ENCODE measurements at regions not wholly inside any gene's neighbourhood (a gene's known extent, or its start where the extent isn't known, plus 50 kb on each side); places are given as distances from the start of the nearest gene placed in this dataset.

DNA sequence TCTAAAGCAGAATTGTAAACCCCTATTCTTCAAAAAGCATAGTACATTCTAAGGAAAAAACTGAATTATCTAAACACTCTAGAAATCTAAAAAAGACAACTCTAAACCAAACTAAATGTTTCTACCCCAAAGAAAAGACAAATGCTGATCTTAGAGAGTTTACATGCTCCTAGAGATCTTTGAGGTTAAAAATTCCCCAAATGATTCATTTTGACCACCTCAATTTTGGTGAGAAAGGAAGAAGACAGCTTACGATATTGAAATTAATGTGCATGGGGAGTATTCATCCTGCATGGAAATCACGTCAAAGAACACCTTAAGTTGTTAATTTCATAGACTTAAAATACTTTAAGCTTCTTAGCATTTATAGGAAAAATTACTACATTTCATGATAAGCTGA, 377.8 kb upstream of the RUNX1 start:
- no peak for ATAC-seq
- TF ChIP-seq, protein P1, sequence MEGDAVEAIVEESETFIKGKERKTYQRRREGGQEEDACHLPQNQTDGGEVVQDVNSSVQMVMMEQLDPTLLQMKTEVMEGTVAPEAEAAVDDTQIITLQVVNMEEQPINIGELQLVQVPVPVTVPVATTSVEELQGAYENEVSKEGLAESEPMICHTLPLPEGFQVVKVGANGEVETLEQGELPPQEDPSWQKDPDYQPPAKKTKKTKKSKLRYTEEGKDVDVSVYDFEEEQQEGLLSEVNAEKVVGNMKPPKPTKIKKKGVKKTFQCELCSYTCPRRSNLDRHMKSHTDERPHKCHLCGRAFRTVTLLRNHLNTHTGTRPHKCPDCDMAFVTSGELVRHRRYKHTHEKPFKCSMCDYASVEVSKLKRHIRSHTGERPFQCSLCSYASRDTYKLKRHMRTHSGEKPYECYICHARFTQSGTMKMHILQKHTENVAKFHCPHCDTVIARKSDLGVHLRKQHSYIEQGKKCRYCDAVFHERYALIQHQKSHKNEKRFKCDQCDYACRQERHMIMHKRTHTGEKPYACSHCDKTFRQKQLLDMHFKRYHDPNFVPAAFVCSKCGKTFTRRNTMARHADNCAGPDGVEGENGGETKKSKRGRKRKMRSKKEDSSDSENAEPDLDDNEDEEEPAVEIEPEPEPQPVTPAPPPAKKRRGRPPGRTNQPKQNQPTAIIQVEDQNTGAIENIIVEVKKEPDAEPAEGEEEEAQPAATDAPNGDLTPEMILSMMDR (IDR thresholded peaks at IDR 0.05): no peak
- no peaks in the 10 kb centered on the region for H3K36me3 ChIP-seq
- DNase-seq: no peak
- H3K27me3 ChIP-seq: peaks cover 0 to 3% (median 0%) of the 10 kb centered on the region in 4 donors
- no peak overlapping the region for H3K4me3 ChIP-seq
- no peaks in the 10 kb centered on the region for H3K4me1 ChIP-seq
- FAIRE-seq: no peak
- H3K9me3 ChIP-seq: no peaks in the 10 kb centered on the region
- no peak overlapping the region for H3K27ac ChIP-seq
- intact Hi-C loops (cut with DNase I): no loop called here
- WGBS, 2 donors: 62 to 80% methylated on average over 2 of the region's 2 CpGs

DNA sequence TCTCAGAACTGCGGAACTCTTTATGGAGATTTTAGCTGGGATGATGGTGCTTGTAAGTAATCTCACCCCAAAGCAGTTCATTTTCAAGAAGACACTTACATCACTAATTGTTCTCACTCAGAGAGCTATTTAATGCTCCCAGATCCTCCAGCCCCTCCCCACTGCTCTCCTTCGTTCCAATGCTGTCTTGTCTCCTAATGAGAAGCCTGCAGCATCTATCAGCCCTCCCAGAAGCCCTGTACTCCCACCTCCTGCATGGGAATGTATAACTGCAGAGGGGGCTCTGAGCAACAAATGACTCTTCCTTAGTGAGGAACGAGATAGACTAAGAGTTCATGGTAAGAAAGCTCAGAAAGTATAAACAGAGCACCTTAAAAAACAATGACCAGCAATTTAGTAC, 377.4 kb upstream of the RUNX1 start:
- TF ChIP-seq, protein P1 (IDR thresholded peaks at IDR 0.05): no peak
- WGBS, 2 donors: 60 to 62% methylated on average over 3 of the region's 3 CpGs
- H3K27ac ChIP-seq: no peak overlapping the region
- no peaks in the 10 kb centered on the region for H3K36me3 ChIP-seq
- FAIRE-seq (no peak), ATAC-seq (no peak), DNase-seq (no peak)
- H3K9me3 ChIP-seq: no peaks in the 10 kb centered on the region
- peaks cover 0 to 3% (median 0%) of the 10 kb centered on the region in 4 donors for H3K27me3 ChIP-seq
- intact Hi-C loops (cut with DNase I): no loop called here
- H3K4me3 ChIP-seq: no peak overlapping the region
- no peaks in the 10 kb centered on the region for H3K4me1 ChIP-seq

DNA sequence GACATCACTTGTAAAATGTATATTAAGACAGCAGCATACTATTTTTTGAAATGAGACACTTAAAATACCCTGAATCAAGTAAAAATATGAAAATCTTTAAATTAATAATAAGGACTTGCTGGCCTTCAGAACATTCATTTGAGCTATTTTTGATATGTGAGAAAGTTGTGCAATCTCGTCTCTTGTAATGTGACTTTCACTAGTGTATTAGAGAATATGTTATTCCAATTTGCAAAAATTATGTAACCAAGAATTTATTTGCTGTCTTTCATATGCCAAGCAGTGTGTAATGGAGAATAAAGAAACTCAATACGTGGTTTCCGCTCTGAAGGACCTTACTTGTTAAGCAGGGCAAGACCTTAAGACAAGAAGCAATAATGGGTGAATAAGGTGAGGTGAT, 375.0 kb upstream of the RUNX1 start:
- Histone ChIP-seq H3K27ac (no peak overlapping the region), H3K4me3 (no peak overlapping the region), H3K27me3 (no peaks in the 10 kb centered on the region), H3K36me3 (no peaks in the 10 kb centered on the region), H3K9me3 (no peaks in the 10 kb centered on the region), H3K4me1 (no peaks in the 10 kb centered on the region)
- 84 to 91% methylated on average over 3 of the region's 3 CpGs for WGBS, 2 donors
- TF ChIP-seq, protein P1 (IDR thresholded peaks at IDR 0.05): no peak
- no peak for FAIRE-seq
- no peak for DNase-seq
- no peak for ATAC-seq
- intact Hi-C loops (cut with DNase I): no loop called here

DNA sequence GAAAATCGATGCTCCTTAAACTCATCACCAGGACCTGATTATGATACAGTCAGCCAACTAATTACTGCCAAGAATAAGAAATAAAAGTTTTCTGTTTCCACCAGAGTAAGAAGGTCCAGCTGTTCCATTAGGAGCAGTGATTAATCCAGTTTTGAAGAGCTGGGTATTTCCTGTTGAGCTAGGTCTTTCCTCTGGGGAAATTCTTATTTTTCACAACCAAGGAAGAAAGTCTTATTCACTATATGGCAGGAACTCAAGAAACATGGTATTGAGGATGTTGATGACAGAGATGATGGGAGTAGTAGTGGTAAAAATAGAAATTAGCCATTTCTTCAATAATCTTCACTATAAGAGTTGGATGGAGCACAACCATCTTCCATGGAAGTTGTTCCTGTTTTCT, 374.6 kb upstream of the RUNX1 start:
- intact Hi-C loops (cut with DNase I): no loop called here
- H3K27me3 ChIP-seq: no peaks in the 10 kb centered on the region
- WGBS, 2 donors: 69 to 73% methylated on average over 1 of the region's 1 CpG
- TF ChIP-seq, protein P1 (IDR thresholded peaks at IDR 0.05): no peak
- FAIRE-seq (no peak), ATAC-seq (no peak), DNase-seq (no peak)
- no peaks in the 10 kb centered on the region for H3K9me3 ChIP-seq
- H3K27ac ChIP-seq: no peak overlapping the region
- no peaks in the 10 kb centered on the region for H3K36me3 ChIP-seq
- no peak overlapping the region for H3K4me3 ChIP-seq
- no peaks in the 10 kb centered on the region for H3K4me1 ChIP-seq

DNA sequence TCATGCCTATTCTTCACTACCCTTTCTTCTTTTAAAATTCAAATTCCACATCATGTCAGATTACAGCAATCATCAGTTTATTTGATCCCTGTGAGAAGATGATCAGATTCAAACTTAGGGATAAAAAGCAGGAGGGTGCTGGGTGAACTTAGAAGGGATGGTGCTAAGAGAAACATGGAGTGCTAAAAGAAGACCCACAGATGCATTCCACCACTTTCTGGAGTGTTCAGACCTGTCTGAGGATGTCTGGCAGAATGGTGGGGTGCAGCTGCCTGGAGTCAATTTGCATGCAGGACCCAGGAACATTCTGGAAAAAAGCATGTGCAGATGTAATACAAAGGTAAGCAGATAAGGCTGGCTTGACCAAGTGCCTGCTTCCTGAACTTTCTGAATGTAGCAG, 372.9 kb upstream of the RUNX1 start:
- ATAC-seq (no peak), DNase-seq (no peak), FAIRE-seq (no peak)
- Histone ChIP-seq H3K27me3 (no peaks in the 10 kb centered on the region), H3K36me3 (no peaks in the 10 kb centered on the region), H3K27ac (no peak overlapping the region), H3K4me3 (no peak overlapping the region), H3K9me3 (no peaks in the 10 kb centered on the region), H3K4me1 (no peaks in the 10 kb centered on the region)
- intact Hi-C loops (cut with DNase I): no loop called here
- TF ChIP-seq, protein P1 (IDR thresholded peaks at IDR 0.05): no peak

All from pancreas (tissue), 10 donors.